ENCODE measurements at regions not wholly inside any gene's neighbourhood (a gene's known extent, or its start where the extent isn't known, plus 50 kb on each side); places are given as distances from the start of the nearest gene placed in this dataset.

DNA sequence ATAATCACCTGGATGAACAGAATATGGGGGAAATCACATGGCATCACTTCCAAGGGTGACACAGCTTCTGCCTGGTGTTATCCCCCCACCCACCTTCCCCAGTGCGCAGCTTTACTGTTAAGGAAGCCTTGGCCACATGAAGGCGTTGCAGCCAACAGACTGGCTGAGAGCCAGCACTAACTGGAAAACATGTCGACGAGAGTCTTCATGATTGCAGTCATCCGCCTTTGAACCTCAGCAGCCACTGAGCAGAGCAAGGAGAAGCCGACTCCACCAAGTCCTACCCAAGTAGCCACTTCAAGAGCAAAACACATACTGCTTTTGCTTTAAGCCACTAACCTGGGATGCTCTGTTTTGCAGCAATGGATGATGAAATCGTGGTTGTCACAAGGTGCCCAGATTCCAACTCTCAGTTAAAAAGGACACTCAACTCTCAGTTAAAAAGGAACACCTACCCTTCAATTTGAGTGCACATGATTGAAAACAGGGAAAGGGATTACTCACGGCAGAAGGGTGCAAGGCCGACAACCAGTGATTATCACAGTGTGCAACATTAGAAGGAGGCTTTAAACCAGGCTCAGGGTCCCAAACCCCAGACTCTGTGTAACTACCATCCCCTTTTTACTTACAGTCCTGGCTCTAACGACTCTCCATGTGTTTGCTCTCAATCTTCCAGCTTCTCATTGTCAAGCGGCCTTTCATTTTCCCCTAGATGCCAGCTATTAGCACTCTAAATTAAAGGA is 149.1 kb downstream of the KLF12 start:
- Mint-ChIP-seq H3K4me1 (ENCODE audit: low read depth) (peaks cover 50% of the 10 kb centered on the region), H3K36me3 (ENCODE audit: low read depth) (peaks cover 19% of the 10 kb centered on the region), H3K27ac (no peak overlapping the region), H3K9me3 (peaks cover 2% of the 10 kb centered on the region), H3K4me3 (peak overlapping the region; percentile 85), H3K27me3 (no peaks in the 10 kb centered on the region)
- Histone ChIP-seq H3K27ac (ENCODE audit: low read depth in 1 of 2, low read length in 2 of 2) (peak overlapping the region; percentile 42 to 61), H3K27me3 (ENCODE audit: control insufficient read depth in 1 of 2, insufficient read depth in 2 of 2, low read length in 2 of 2) (no peaks in the 10 kb centered on the region), H3K4me1 (ENCODE audit: insufficient read depth, low read length) (peaks cover 33% of the 10 kb centered on the region), H3K4me3 (ENCODE audit: low read length) (peak overlapping the region; percentile 25), H3K36me3 (ENCODE audit: insufficient read depth, low read length) (peaks cover 19% of the 10 kb centered on the region), H3K9me3 (ENCODE audit: control insufficient read depth in 1 of 2, insufficient read depth in 1 of 2, low read length in 2 of 2) (no peaks in the 10 kb centered on the region)
- ATAC-seq (ENCODE audit: poor library complexity): peak; percentile 90
- peak; percentile 64 to 94 (median 78) for DNase-seq
- ChIA-PET CTCF (interaction anchor here (0.5 to 1.2 kb wide), 5 partner anchors 12 to 596 kb away, joined by 3 read pairs; partner anchors contain the start of gene KLF12), POLR2A (interaction anchor here (0.6 to 3.2 kb wide), 30 partner anchors 9 to 1342 kb away, joined by 3 to 42 read pairs (median 3); partner anchors contain the start of gene KLF12)
- TF ChIP-seq, protein P1, sequence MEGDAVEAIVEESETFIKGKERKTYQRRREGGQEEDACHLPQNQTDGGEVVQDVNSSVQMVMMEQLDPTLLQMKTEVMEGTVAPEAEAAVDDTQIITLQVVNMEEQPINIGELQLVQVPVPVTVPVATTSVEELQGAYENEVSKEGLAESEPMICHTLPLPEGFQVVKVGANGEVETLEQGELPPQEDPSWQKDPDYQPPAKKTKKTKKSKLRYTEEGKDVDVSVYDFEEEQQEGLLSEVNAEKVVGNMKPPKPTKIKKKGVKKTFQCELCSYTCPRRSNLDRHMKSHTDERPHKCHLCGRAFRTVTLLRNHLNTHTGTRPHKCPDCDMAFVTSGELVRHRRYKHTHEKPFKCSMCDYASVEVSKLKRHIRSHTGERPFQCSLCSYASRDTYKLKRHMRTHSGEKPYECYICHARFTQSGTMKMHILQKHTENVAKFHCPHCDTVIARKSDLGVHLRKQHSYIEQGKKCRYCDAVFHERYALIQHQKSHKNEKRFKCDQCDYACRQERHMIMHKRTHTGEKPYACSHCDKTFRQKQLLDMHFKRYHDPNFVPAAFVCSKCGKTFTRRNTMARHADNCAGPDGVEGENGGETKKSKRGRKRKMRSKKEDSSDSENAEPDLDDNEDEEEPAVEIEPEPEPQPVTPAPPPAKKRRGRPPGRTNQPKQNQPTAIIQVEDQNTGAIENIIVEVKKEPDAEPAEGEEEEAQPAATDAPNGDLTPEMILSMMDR (IDR thresholded peaks at IDR 0.05): no peak
- intact Hi-C loops (cut with DNase I, micrococcal nuclease): loop anchor here (1.0 to 5.0 kb wide), 11 partner anchors 14 to 302 kb away; partner anchors contain the start of gene KLF12 (in 1 of the 2)

DNA sequence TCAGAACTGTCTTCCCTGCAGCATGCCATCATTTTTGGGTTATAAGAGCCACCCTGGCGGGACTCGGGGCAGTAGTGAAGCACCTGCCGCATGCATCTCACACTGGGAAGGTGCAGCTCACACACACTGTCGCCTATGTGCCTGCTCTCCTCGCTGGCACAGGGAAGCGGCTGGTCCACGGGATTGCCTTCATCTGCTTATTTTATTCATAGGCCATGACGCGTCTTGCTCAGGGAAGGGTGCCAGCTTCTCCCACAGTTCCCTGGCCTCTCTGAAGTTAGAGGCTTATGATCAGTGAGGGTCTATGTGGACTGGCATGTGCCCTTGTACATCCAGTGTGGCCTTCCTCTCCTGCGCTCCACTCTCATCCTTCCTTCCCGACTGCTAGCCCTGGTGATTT is 150.0 kb downstream of the KLF12 start:
- ATAC-seq (ENCODE audit: poor library complexity) (no peak), DNase-seq (no peak)
- Mint-ChIP-seq H3K9me3 (peaks cover 2% of the 10 kb centered on the region), H3K4me3 (peak overlapping the region; percentile 85), H3K27me3 (no peaks in the 10 kb centered on the region), H3K27ac (no peak overlapping the region), H3K4me1 (ENCODE audit: low read depth) (peaks cover 50% of the 10 kb centered on the region), H3K36me3 (ENCODE audit: low read depth) (peaks cover 21% of the 10 kb centered on the region)
- peaks cover 19% of the 10 kb centered on the region for H3K36me3 ChIP-seq (ENCODE audit: insufficient read depth, low read length)
- no peak overlapping the region for H3K4me3 ChIP-seq (ENCODE audit: low read length)
- intact Hi-C loops (cut with DNase I, micrococcal nuclease): loop anchor here in 1 of 2 experiments (2.0 kb wide), 5 partner anchors 15 to 303 kb away; no protein-coding TSS in a partner anchor
- TF ChIP-seq, protein P1 (IDR thresholded peaks at IDR 0.05): no peak
- H3K9me3 ChIP-seq (ENCODE audit: control insufficient read depth in 1 of 2, insufficient read depth in 1 of 2, low read length in 2 of 2): no peaks in the 10 kb centered on the region
- peaks cover 33% of the 10 kb centered on the region for H3K4me1 ChIP-seq (ENCODE audit: insufficient read depth, low read length)
- peak overlapping the region; percentile 42 to 61 for H3K27ac ChIP-seq (ENCODE audit: low read depth in 1 of 2, low read length in 2 of 2)
- no peaks in the 10 kb centered on the region for H3K27me3 ChIP-seq (ENCODE audit: control insufficient read depth in 1 of 2, insufficient read depth in 2 of 2, low read length in 2 of 2)
- ChIA-PET CTCF (interaction anchor here (1.0 to 1.2 kb wide), 4 partner anchors 11 to 597 kb away, joined by 3 read pairs; partner anchors contain the start of gene KLF12), POLR2A (interaction anchor here (0.6 to 3.2 kb wide), 14 partner anchors 10 to 303 kb away, joined by 3 to 42 read pairs (median 4); partner anchors contain the start of gene KLF12)

DNA sequence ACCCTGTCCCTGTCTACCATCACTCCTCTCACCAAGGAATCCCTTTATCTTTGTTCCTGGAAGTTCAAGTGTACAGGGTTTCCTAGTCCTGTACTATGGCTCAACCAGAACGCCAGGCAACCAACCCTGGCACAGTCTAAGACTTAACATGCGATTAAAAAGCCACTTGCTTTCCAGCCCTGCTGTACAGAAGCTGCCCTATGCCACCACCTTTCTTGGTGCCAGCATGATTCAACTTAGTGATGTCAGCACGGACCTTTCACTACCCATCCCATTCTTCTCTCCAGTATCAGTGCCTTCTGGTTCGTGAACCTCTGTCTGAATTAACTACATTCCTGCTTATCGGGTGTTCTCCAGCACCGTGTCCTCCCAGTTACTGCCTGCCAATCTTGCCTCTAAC is 151.1 kb downstream of the KLF12 start:
- no peak for DNase-seq
- H3K27ac ChIP-seq (ENCODE audit: low read depth in 1 of 2, low read length in 2 of 2): no peak overlapping the region
- Mint-ChIP-seq H3K4me1 (ENCODE audit: low read depth) (peaks cover 50% of the 10 kb centered on the region), H3K27me3 (no peaks in the 10 kb centered on the region), H3K27ac (no peak overlapping the region), H3K4me3 (no peak overlapping the region), H3K9me3 (peaks cover 2% of the 10 kb centered on the region), H3K36me3 (ENCODE audit: low read depth) (peaks cover 23% of the 10 kb centered on the region)
- POLR2A ChIA-PET: no interaction called here
- no peak overlapping the region for H3K4me3 ChIP-seq (ENCODE audit: low read length)
- no peak for ATAC-seq (ENCODE audit: poor library complexity)
- intact Hi-C loops (cut with DNase I, micrococcal nuclease): no loop called here
- H3K27me3 ChIP-seq (ENCODE audit: control insufficient read depth in 1 of 2, insufficient read depth in 2 of 2, low read length in 2 of 2): no peaks in the 10 kb centered on the region
- peaks cover 26% of the 10 kb centered on the region for H3K36me3 ChIP-seq (ENCODE audit: insufficient read depth, low read length)
- H3K9me3 ChIP-seq (ENCODE audit: control insufficient read depth in 1 of 2, insufficient read depth in 1 of 2, low read length in 2 of 2): no peaks in the 10 kb centered on the region
- peaks cover 33% of the 10 kb centered on the region for H3K4me1 ChIP-seq (ENCODE audit: insufficient read depth, low read length)
- CTCF ChIA-PET: no interaction called here
- TF ChIP-seq, protein P1 (IDR thresholded peaks at IDR 0.05): no peak
